VCaP (cell line): ENCODE measurements at regions not wholly inside any gene's neighbourhood (a gene's known extent, or its start where the extent isn't known, plus 50 kb on each side); places are given as distances from the start of the nearest gene placed in this dataset.

Source experiments
- H3K27ac ChIP-seq: fragments of 450-650 bp; 2 replicates; pipeline ENCODE4 v1.5.1; 2017
- TF ChIP-seq, protein P1 (sequence below): fragments of 450-650 bp; conservative IDR thresholded peaks from 2 replicates; pipeline ENCODE4 v1.5.1; 2017; ENCODE audit warnings: mild to moderate bottlenecking, moderate library complexity

DNA sequence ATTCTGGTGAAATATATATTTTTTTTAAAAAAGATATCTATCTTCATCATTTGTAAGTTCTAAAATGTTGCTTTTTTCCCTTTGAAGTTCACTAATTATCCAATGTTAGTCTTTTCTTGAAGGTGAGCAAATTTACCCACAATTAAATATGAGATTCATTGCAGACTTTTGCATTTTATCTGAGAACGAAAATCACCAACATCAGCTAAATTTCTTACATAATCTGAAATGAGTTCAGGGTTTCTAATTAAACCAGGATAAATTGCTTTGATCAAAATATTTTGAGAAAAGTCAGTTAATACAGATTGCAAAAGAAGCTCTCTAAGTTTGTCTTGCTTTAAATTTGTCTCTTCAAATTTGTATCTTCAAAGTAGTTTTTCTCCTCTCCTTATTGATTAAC is 486.4 kb upstream of the FSTL5 start:
- no peak overlapping the region for H3K27ac ChIP-seq
- TF ChIP-seq, protein P1, sequence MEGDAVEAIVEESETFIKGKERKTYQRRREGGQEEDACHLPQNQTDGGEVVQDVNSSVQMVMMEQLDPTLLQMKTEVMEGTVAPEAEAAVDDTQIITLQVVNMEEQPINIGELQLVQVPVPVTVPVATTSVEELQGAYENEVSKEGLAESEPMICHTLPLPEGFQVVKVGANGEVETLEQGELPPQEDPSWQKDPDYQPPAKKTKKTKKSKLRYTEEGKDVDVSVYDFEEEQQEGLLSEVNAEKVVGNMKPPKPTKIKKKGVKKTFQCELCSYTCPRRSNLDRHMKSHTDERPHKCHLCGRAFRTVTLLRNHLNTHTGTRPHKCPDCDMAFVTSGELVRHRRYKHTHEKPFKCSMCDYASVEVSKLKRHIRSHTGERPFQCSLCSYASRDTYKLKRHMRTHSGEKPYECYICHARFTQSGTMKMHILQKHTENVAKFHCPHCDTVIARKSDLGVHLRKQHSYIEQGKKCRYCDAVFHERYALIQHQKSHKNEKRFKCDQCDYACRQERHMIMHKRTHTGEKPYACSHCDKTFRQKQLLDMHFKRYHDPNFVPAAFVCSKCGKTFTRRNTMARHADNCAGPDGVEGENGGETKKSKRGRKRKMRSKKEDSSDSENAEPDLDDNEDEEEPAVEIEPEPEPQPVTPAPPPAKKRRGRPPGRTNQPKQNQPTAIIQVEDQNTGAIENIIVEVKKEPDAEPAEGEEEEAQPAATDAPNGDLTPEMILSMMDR, result no peak

DNA sequence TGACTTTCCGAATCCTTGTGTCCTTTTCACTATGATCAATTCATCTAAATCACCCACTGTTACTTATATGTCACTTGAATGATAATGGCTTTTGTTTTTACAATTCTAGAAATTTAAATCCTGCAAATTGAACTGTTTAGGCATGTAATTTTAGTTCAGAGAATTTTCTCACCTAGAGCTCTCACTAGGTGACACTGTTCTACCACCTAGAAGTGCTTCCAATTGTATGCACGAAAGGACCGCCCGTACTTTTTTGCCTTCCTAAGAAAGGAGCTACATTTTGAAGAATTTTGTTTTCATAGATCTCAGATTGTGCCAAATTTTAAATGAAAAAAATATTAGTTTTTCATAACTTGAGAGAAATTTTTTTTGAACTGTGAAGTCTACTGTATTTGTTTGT is 481.6 kb upstream of the FSTL5 start:
- H3K27ac ChIP-seq, result no peak overlapping the region
- TF ChIP-seq, protein P1, result peak; percentile 66

DNA sequence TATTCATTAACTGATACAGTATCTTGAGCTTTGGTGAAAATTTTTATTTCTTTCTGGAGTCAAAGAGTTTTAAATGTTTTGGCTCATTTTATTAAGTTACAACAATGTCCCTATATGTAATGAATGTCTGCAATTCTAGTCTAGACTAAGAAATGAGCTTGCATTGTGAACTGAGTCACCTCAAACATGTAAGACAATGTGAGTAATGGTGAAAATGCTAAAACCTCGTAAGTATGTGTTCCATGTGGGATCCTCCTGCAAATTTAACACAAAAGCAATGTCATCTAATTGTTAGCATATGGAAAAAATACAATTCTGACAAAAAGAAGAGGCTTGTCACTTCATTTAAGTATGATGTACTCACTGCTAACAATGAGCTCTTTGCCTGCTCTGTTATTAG is 480.5 kb upstream of the FSTL5 start:
- no peak overlapping the region for H3K27ac ChIP-seq
- TF ChIP-seq, protein P1, result no peak

DNA sequence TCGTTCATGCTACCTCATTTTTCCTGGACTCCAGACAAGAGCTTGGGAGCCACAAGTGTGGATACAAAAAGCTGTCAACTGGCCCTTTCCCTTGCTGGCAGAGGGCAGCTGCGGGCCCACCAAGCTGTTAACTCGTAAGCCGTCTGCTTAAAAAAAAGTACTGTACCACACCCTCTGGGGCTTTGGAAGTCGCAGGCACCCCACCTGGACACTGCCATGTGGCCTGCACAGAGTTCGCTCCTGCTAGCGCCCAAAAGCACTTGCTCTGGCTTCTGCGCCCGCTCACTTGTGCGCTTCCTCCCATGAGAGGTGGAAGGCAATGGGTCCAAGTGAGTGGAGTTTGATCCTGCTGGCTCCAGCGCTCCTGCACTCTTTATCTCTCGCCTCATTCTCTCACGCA is 476.4 kb upstream of the FSTL5 start:
- H3K27ac ChIP-seq, result no peak overlapping the region
- TF ChIP-seq, protein P1, result no peak

DNA sequence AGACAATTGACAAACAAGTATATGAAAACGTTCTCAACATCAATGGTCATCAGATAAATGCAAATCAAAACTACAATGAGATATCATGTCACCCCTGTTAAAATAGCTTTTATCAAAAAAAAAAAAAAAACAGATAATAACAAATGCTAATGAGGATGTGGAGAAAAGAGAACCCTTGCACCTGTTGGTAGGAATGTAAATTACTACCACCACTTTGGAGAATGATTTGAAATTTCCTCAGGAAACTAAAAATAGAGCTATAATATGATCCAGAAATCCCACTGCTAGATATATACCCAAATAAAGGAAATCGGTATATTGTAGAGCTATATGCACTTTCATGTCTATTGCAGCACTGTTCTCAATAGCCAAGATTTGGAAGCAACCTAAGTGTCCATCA is 470.6 kb upstream of the FSTL5 start:
- no peak overlapping the region for H3K27ac ChIP-seq
- TF ChIP-seq, protein P1, result no peak

DNA sequence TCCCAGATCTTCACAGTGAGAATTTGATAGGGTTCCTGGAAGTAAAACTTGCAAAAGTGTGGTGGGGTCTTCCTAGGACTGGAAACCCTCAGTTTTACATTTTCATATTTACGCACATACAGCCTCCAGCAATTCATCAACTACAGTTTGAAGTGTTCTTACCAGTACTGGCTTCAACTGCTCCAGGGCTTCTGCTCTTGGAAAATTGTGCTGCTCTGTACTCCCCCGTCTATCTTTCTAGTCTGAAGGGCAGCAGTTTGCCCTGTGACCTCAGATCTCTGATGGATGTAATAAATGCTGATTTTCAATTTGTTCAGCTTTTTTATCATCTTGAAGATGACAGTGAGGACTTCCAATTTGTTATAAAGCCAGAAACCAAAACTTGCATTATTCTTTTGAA is 458.9 kb upstream of the FSTL5 start:
- TF ChIP-seq, protein P1, result no peak
- no peak overlapping the region for H3K27ac ChIP-seq

DNA sequence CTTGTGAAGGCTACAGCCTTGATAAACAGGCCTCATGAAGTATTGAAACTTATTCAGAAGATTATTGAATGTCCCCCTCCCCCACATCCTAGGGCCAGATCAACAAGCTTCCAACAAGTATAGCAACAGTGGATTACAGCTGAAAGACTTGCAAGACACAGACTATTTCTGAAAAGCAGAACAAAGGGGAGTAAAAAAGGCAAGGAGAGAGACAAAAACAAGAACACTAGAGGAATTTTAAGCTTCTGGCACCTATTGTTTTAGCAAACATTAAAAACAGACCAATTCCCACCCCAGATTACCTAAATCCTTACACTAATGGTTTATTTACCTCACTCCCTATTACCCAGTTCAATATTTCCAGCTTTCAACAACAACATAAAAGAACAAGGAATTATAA is 446.3 kb upstream of the FSTL5 start:
- H3K27ac ChIP-seq, result no peak overlapping the region
- TF ChIP-seq, protein P1, result no peak

DNA sequence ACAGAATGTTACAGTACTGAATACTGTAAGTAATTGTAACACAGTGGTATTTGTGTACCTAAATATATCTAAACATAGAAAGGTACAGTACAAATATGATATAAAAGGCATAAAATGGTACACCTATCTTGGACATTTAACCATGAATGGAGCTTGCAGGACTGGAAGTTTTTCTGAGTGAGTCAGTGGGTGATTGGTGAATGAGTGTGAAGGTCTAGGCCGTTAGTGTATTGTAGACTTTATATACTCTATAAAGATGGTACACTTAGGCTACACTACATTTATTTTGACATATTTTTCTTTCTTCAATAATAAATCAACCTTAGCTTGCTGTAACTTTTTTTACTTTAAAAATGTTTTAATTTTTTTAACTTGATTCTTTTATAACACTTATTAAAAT is 422.5 kb upstream of the FSTL5 start:
- H3K27ac ChIP-seq, result no peak overlapping the region
- TF ChIP-seq, protein P1, result no peak
